Prostate gland (tissue), 2 donors: ENCODE measurements at regions not wholly inside any gene's neighbourhood (a gene's known extent, or its start where the extent isn't known, plus 50 kb on each side); places are given as distances from the start of the nearest gene placed in this dataset.

Source experiments
- DNase-seq: peaks from one replicate; pipeline ENCODE4 v3.0.0-alpha.2; 2019; ENCODE audit warnings: low spot score
- H3K27ac ChIP-seq, 2 donors: fragments of 200-600 bp; sonication (generic); 2 replicates each; pipeline ENCODE4 v1.5.1; 2017 to 2019
- H3K27me3 ChIP-seq: fragments of 200-600 bp; sonication (generic); replicated peaks from 2 replicates; pipeline ENCODE4 v1.5.1; 2019; ENCODE audit not compliant: insufficient read depth
- H3K36me3 ChIP-seq, 2 donors: fragments of 200-600 bp; sonication (generic); 1 replicate in 1 of 2; 2 replicates in 1 of 2; pipeline versions ENCODE4 v1.5.1 to v1.8.1; 2017 to 2019
- H3K4me1 ChIP-seq: fragments of 200-600 bp; sonication (generic); replicated peaks from 2 replicates; pipeline ENCODE4 v1.5.1; 2019
- H3K4me3 ChIP-seq, 2 donors: fragments of 200-600 bp; sonication (generic); 2 replicates each; pipeline ENCODE4 v1.5.1; 2017 to 2019
- H3K9me3 ChIP-seq: fragments of 200-600 bp; sonication (generic); 2 replicates; pipeline ENCODE4 v1.5.1; 2017
- POLR2A ChIP-seq: fragments of 450-650 bp; IDR thresholded peaks from one replicate; pipeline ENCODE4 v1.6.1; 2016; ENCODE audit warnings: antibody characterized with exemption, mild to moderate bottlenecking
- POLR2AphosphoS5 ChIP-seq: sonication (generic); formaldehyde crosslinking; IDR thresholded peaks from one replicate; pipeline ENCODE4 v1.6.1; 2017; ENCODE audit warnings: antibody characterized with exemption
- WGBS: methylation state at CpG from one replicate; pipeline ENCODE4 v1.1.5; 2018; 5-methylcytosine and 5-hydroxymethylcytosine counted together
- intact Hi-C: fragments of 100-400 bp; cut with DNase I; formaldehyde crosslinking; loops from one replicate; pipeline ENCODE4 v1.14.2; 2022
- TF ChIP-seq, protein P1 (sequence below), 4 experiments: fragments of 200-600 bp in 2 of 4; fragments of 450-650 bp in 2 of 4; sonication (generic) in 2 of 4; IDR thresholded peaks; 1 replicate in 3 of 4; 2 replicates in 1 of 4; pipeline ENCODE4 v1.5.1; 2016 to 2019; ENCODE audit warnings: antibody characterized with exemption in 4 of 4, mild to moderate bottlenecking in 2 of 4, moderate library complexity in 2 of 4

DNA sequence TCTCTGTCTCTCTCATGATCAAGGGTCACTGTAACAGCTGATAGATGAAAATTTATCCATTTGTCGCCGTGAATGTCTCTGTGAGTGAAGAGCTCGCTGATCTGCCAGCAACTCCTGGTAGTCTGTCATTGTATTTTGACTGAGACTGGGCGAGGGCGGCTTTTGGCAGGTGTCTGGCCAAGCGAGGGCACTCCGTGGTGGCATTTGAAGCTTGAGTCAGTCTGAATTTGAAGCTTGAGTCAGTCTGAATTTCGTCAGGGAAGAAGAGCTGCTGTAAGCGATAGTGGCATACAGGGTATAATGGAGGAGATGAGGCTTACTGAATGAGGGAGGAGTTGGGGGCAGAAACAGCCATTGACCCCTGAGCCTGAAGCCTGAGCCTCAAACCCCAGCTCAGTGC is 56.8 kb upstream of the FAM181A start:
- H3K36me3 ChIP-seq, result no peaks in the 10 kb centered on the region
- H3K27ac ChIP-seq, result no peak overlapping the region
- no peak for TF ChIP-seq POLR2A
- TF ChIP-seq POLR2AphosphoS5, result no peak
- TF ChIP-seq, protein P1, sequence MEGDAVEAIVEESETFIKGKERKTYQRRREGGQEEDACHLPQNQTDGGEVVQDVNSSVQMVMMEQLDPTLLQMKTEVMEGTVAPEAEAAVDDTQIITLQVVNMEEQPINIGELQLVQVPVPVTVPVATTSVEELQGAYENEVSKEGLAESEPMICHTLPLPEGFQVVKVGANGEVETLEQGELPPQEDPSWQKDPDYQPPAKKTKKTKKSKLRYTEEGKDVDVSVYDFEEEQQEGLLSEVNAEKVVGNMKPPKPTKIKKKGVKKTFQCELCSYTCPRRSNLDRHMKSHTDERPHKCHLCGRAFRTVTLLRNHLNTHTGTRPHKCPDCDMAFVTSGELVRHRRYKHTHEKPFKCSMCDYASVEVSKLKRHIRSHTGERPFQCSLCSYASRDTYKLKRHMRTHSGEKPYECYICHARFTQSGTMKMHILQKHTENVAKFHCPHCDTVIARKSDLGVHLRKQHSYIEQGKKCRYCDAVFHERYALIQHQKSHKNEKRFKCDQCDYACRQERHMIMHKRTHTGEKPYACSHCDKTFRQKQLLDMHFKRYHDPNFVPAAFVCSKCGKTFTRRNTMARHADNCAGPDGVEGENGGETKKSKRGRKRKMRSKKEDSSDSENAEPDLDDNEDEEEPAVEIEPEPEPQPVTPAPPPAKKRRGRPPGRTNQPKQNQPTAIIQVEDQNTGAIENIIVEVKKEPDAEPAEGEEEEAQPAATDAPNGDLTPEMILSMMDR (IDR thresholded peaks at IDR 0.05), result no peak
- no peaks in the 10 kb centered on the region for H3K9me3 ChIP-seq
- 83% methylated on average over 9 of the region's 9 CpGs for WGBS
- intact Hi-C loops, result no loop called here
- no peak for DNase-seq
- no peak overlapping the region for H3K4me3 ChIP-seq
- no peaks in the 10 kb centered on the region for H3K27me3 ChIP-seq
- no peaks in the 10 kb centered on the region for H3K4me1 ChIP-seq

DNA sequence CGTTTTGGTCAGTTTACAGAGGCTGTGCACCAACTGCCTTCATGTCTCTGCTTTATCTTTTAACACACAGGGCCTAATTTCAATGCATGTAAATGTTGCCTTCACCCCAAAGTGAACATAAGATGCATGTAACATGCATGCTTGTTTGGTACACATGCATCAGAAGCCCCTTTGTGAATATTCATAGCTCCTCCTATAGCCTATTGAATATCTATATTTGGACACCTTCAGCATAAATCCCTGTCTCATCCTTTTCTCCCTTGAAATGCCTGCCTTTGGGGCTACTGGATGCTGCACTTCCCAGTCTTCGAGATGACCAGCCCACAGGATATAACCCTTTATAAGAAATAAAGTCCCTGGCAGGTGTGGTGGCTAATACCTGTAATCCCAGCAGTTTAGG is 57.7 kb upstream of the FAM181A start:
- no peak for DNase-seq
- intact Hi-C loops, result no loop called here
- Histone ChIP-seq H3K36me3 (no peaks in the 10 kb centered on the region), H3K27ac (no peak overlapping the region), H3K4me1 (no peaks in the 10 kb centered on the region), H3K9me3 (no peaks in the 10 kb centered on the region), H3K27me3 (no peaks in the 10 kb centered on the region), H3K4me3 (no peak overlapping the region)
- TF ChIP-seq POLR2A (no peak), POLR2AphosphoS5 (no peak)
- TF ChIP-seq, protein P1 (IDR thresholded peaks at IDR 0.05), result no peak
- 55% methylated on average over 2 of the region's 2 CpGs for WGBS

DNA sequence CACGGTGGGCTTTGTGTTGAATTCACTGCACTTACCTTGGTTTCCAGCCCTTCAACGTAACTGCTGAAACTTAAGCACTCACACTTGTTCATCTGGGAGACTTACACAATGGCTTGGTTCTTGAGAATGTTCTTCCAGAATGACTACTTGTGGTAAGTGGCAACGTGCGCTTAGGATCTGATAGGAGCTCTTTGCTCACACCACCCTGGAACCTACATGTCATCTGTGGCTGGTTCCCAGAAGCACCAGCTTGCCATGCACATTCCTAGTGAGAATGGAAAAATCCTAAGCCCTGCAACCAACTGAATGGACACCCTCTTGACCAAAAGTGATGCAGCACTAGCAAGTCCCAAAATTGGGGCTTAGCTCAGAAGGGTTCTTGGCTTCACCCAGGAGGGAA is 59.0 kb upstream of the FAM181A start:
- intact Hi-C loops, result no loop called here
- Histone ChIP-seq H3K4me1 (no peaks in the 10 kb centered on the region), H3K9me3 (no peaks in the 10 kb centered on the region), H3K4me3 (no peak overlapping the region), H3K27ac (no peak overlapping the region), H3K27me3 (no peaks in the 10 kb centered on the region), H3K36me3 (no peaks in the 10 kb centered on the region)
- no peak for DNase-seq
- 76% methylated on average over 4 of the region's 4 CpGs for WGBS
- TF ChIP-seq POLR2A, result no peak
- TF ChIP-seq POLR2AphosphoS5, result no peak
- TF ChIP-seq, protein P1 (IDR thresholded peaks at IDR 0.05), result no peak

DNA sequence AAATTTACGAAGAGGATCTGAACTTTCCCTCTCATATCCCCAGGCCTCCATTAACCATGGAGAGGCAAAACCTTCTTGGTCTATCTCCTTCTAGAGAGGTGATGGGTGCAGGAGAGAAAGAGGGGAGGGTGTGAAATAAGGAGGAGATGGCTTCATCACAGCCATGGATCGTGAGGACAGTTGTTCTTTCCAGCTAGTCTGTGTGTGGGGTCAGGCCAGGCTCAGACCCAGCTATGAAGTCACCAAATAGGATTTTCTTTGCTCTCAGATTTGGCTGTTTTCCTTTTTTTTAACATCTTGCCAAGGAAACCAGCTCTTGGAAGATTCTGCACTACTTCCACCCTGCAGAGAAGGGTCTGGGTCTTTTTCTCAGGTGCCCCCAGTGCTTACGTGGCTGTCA is 64.9 kb upstream of the FAM181A start:
- intact Hi-C loops, result no loop called here
- Histone ChIP-seq H3K4me3 (no peak overlapping the region), H3K27me3 (no peaks in the 10 kb centered on the region), H3K4me1 (peaks cover 2% of the 10 kb centered on the region), H3K9me3 (no peaks in the 10 kb centered on the region), H3K36me3 (no peaks in the 10 kb centered on the region), H3K27ac (no peak overlapping the region)
- no peak for DNase-seq
- 78% methylated on average over 3 of the region's 3 CpGs for WGBS
- TF ChIP-seq, protein P1 (IDR thresholded peaks at IDR 0.05), result no peak
- TF ChIP-seq POLR2A (no peak), POLR2AphosphoS5 (no peak)

DNA sequence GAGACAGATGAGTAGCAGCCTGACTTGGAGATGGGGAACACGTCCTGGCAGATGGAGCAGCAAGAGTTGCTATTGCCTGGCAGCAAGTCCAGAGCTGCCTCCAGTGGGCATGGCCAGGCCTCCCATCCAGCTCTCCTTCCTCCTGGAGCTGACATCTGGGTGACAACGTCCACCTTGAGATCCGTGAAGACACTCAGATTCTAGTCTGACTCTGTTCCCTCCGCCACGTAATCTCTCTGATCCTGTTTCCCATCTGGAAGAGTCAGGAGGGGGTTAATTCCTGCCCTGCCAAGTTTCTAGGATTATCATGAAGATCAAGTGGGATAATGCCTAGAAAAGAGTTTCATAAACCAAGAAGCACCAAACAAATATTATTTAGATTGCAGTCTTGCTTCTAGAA is 65.3 kb upstream of the FAM181A start:
- TF ChIP-seq POLR2AphosphoS5 (no peak), POLR2A (no peak)
- TF ChIP-seq, protein P1 (IDR thresholded peaks at IDR 0.05), result no peak
- no peaks in the 10 kb centered on the region for H3K27me3 ChIP-seq
- H3K4me3 ChIP-seq, result no peak overlapping the region
- intact Hi-C loops, result no loop called here
- no peak for DNase-seq
- H3K27ac ChIP-seq, result no peak overlapping the region
- H3K9me3 ChIP-seq, result no peaks in the 10 kb centered on the region
- 71% methylated on average over 5 of the region's 5 CpGs for WGBS
- H3K36me3 ChIP-seq, result no peaks in the 10 kb centered on the region
- H3K4me1 ChIP-seq, result peaks cover 2% of the 10 kb centered on the region
